Tibial nerve (tissue), 3 donors: ENCODE measurements at regions not wholly inside any gene's neighbourhood (a gene's known extent, or its start where the extent isn't known, plus 50 kb on each side); places are given as distances from the start of the nearest gene placed in this dataset.

ENCODE experiments used
- CTCF ChIP-seq, 5 experiments: fragments of 200-600 bp in 3 of 5; fragments of 450-650 bp in 2 of 5; sonication (generic) in 3 of 5; IDR thresholded peaks; one replicate each; pipeline ENCODE4 v1.5.1; 2016 to 2019; ENCODE audit warnings: antibody characterized with exemption in 5 of 5, mild to moderate bottlenecking in 3 of 5, moderate library complexity in 2 of 5
- POLR2A ChIP-seq, 2 donors: fragments of 450-650 bp; IDR thresholded peaks; one replicate each; pipeline ENCODE4 v1.6.1; 2017; ENCODE audit warnings: antibody characterized with exemption in 2 of 2, mild to moderate bottlenecking in 2 of 2, moderate library complexity in 2 of 2

DNA sequence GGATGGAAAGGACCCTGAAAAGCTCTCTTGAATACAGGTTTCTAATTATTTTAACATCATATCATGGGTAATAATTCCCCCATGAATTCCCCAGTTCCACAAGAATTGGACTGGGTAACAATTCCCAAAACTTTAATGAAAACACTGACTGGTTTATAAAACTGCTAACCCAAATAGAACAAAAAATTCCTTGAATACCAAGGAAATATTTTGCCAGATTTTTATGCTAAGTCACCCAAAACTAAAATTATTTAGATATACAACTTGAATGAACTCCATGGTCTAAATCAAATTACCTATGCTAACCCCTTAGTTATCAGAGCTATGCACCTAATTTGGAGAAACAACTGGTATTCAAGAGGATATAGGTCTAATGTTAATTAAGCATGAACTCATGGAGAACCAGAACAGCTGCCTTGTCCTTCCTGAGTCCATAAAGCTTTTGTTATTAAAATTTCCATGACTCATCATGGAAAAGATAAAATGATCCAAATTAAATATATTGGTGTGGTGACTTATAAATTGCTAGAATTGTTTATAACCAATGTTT is 164.9 kb upstream of the TUT7 start:
- TF ChIP-seq CTCF (IDR thresholded peaks at IDR 0.05) (no peak), POLR2A (IDR thresholded peaks at IDR 0.05) (no peak)
